PC-3 (cell line): ENCODE measurements at regions not wholly inside any gene's neighbourhood (a gene's known extent, or its start where the extent isn't known, plus 50 kb on each side); places are given as distances from the start of the nearest gene placed in this dataset.

Source experiments
- ATAC-seq: fragments of 200-7000 bp; cut with Tn5 transposase; 2 replicates; pipeline ENCODE4 v1.9.1; 2020; ENCODE audit warnings: mild to moderate bottlenecking, moderate library complexity
- BruUV-seq: library from RNA; stranded (reverse); fragments of 400-500 nt; replicated peaks from 2 replicates; lab custom pipeline; 2021; lab: Mats Ljungman, UMichigan
- CTCF ChIA-PET: fragments of 300-600 bp; sonication (Branson Sonifier 250); formaldehyde crosslinking; loops from one replicate; lab custom pipeline; 2022; ENCODE audit warnings: antibody characterized with exemption; lab: Charles Lee
- POLR2A ChIA-PET: fragments of 300-600 bp; sonication (Branson Sonifier 250); formaldehyde crosslinking; loops from one replicate; lab custom pipeline; 2022; ENCODE audit warnings: antibody characterized with exemption; ENCODE audit not compliant: unreplicated experiment; lab: Charles Lee
- DNase-seq: peaks from one replicate; pipeline ENCODE4 v3.0.0-alpha.2; 2015
- H2AFZ ChIP-seq: fragments of 300-600 bp; sonication (generic); 2 replicates; pipeline ENCODE4 v1.6.0; 2016; ENCODE audit warnings: antibody characterized with exemption, low read length
- H3F3A ChIP-seq: fragments of 300-600 bp; sonication (generic); one replicate; pipeline ENCODE4 v1.6.0; 2017; ENCODE audit warnings: antibody characterized with exemption, low read length, control low read depth, mild to moderate bottlenecking; ENCODE audit not compliant: unreplicated experiment
- H3K27ac ChIP-seq: fragments of 300-600 bp; sonication (generic); 2 replicates; pipeline ENCODE4 v1.5.1; 2016; ENCODE audit warnings: mild to moderate bottlenecking, low read length
- H3K27me3 ChIP-seq: fragments of 300-600 bp; sonication (generic); 2 replicates; pipeline ENCODE4 v1.6.1; 2016; ENCODE audit warnings: low read length, mixed read lengths
- H3K36me3 ChIP-seq: fragments of 300-600 bp; sonication (generic); 2 replicates; pipeline ENCODE4 v1.6.1; 2016; ENCODE audit warnings: low read depth, mixed run types, low read length, mixed read lengths
- H3K4me1 ChIP-seq: fragments of 300-600 bp; sonication (generic); 2 replicates; pipeline ENCODE4 v1.5.1; 2016; ENCODE audit warnings: low read length; ENCODE audit not compliant: insufficient read depth
- H3K4me2 ChIP-seq: fragments of 300-600 bp; sonication (generic); 2 replicates; pipeline ENCODE4 v1.6.0; 2016; ENCODE audit warnings: low read length
- H3K4me3 ChIP-seq: fragments of 300-600 bp; sonication (generic); 2 replicates; pipeline ENCODE4 v1.5.1; 2016; ENCODE audit warnings: mild to moderate bottlenecking, low read length, mixed read lengths
- H3K79me2 ChIP-seq: fragments of 300-600 bp; sonication (generic); 2 replicates; pipeline ENCODE4 v1.6.1; 2017; ENCODE audit warnings: low read length, mixed read lengths
- H3K9ac ChIP-seq: fragments of 300-600 bp; sonication (generic); 2 replicates; pipeline ENCODE4 v1.6.0; 2016; ENCODE audit warnings: mild to moderate bottlenecking, low read length
- H3K9me2 ChIP-seq: fragments of 300-600 bp; sonication (generic); replicated peaks from 2 replicates; pipeline ENCODE4 v1.6.1; 2016; ENCODE audit warnings: mixed run types, low read length, mixed read lengths
- H3K9me3 ChIP-seq: fragments of 300-600 bp; sonication (generic); 2 replicates; pipeline ENCODE4 v1.6.1; 2016; ENCODE audit warnings: low read length, mixed read lengths
- H4K20me1 ChIP-seq: fragments of 300-600 bp; sonication (generic); 2 replicates; pipeline ENCODE4 v1.6.1; 2016; ENCODE audit warnings: low read length, mixed read lengths
- EZH2 ChIP-seq: fragments of 300-600 bp; sonication (generic); IDR thresholded peaks from one replicate; pipeline ENCODE4 v1.6.1; 2017; ENCODE audit warnings: antibody characterized with exemption, mild to moderate bottlenecking, low read length; ENCODE audit not compliant: unreplicated experiment
- EZH2phosphoT487 ChIP-seq: fragments of 300-600 bp; sonication (generic); IDR thresholded peaks from 2 replicates; pipeline ENCODE4 v1.6.1; 2018; ENCODE audit warnings: mild to moderate bottlenecking, antibody characterized with exemption, low read length, borderline replicate concordance
- intact Hi-C: fragments of 100-400 bp; cut with micrococcal nuclease; formaldehyde crosslinking; loops from 2 replicates; pipeline ENCODE4 v1.9.0; 2023
- TF ChIP-seq, protein P1 (sequence below): fragments of 300-600 bp; sonication (generic); conservative IDR thresholded peaks from 2 replicates; pipeline ENCODE4 v1.5.1; 2017; ENCODE audit warnings: antibody characterized with exemption, low read depth, mild to moderate bottlenecking, low read length

- TF ChIP-seq EZH2phosphoT487 (no peak), EZH2 (no peak)
- TF ChIP-seq, protein P1, sequence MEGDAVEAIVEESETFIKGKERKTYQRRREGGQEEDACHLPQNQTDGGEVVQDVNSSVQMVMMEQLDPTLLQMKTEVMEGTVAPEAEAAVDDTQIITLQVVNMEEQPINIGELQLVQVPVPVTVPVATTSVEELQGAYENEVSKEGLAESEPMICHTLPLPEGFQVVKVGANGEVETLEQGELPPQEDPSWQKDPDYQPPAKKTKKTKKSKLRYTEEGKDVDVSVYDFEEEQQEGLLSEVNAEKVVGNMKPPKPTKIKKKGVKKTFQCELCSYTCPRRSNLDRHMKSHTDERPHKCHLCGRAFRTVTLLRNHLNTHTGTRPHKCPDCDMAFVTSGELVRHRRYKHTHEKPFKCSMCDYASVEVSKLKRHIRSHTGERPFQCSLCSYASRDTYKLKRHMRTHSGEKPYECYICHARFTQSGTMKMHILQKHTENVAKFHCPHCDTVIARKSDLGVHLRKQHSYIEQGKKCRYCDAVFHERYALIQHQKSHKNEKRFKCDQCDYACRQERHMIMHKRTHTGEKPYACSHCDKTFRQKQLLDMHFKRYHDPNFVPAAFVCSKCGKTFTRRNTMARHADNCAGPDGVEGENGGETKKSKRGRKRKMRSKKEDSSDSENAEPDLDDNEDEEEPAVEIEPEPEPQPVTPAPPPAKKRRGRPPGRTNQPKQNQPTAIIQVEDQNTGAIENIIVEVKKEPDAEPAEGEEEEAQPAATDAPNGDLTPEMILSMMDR: no peak
- POLR2A ChIA-PET: no interaction called here
- Histone ChIP-seq H3F3A (no peaks in the 10 kb centered on the region), H3K27me3 (peaks cover 23% of the 10 kb centered on the region), H3K4me3 (no peak overlapping the region), H3K9me3 (no peaks in the 10 kb centered on the region), H3K9me2 (no peaks in the 10 kb centered on the region), H3K4me1 (no peaks in the 10 kb centered on the region), H3K27ac (no peak overlapping the region), H3K79me2 (no peaks in the 10 kb centered on the region), H4K20me1 (no peaks in the 10 kb centered on the region), H3K4me2 (peak overlapping the region; percentile 20; the same call in 1 of the 2 replicates), H3K9ac (no peak overlapping the region), H2AFZ (no peak overlapping the region), H3K36me3 (no peaks in the 10 kb centered on the region)
- ATAC-seq: no peak
- no TSS peak for BruUV-seq
- DNase-seq: no peak
- CTCF ChIA-PET: no interaction called here
- intact Hi-C loops: no loop called here
Measured at GRCh38 chr20:24738981-24739633, 210.0 kb upstream of the CST7 start.

- Histone ChIP-seq H3K79me2 (no peaks in the 10 kb centered on the region), H3K4me1 (no peaks in the 10 kb centered on the region), H3K27ac (no peak overlapping the region), H4K20me1 (no peaks in the 10 kb centered on the region), H2AFZ (no peak overlapping the region), H3K4me3 (no peak overlapping the region), H3K9ac (no peak overlapping the region), H3K9me2 (no peaks in the 10 kb centered on the region), H3K27me3 (peaks cover 17% of the 10 kb centered on the region), H3K36me3 (no peaks in the 10 kb centered on the region), H3F3A (no peaks in the 10 kb centered on the region), H3K4me2 (peak overlapping the region; percentile 20; the same call in 1 of the 2 replicates), H3K9me3 (no peaks in the 10 kb centered on the region)
- TF ChIP-seq EZH2phosphoT487 (no peak), EZH2 (no peak)
- TF ChIP-seq, protein P1: no peak
- CTCF ChIA-PET: no interaction called here
- DNase-seq (no peak), ATAC-seq (no peak)
- no TSS peak for BruUV-seq
- intact Hi-C loops: no loop called here
- POLR2A ChIA-PET: no interaction called here
Measured at GRCh38 chr20:24739746-24740145, 209.3 kb upstream of the CST7 start.

DNA sequence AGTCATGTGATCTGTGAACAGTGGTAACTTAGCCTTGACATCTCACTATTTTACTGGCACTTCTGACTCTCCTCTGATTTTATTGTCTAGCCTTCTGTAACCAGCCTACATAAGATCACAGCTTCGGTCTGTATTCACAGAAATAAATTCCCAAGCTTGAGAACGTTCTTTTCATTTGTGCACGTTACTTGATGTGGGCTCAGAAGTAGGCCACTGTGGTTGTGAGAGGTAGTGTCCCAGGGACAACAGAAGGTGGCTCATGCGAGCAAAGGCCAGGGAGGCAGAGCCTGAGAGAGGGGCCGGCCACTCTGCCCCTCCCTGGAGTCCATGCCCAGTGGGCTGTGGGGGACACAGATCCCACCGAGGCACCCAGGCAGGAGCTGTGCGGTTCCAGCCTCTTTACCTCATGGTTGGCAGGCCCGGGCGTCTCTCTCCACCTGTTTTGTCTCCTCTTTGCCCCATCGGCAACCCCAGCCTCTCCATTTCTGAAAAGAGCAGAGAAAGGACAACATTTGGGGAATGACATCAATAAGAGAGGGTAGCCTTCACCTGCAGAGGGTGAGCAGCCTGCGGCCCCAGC, 207.5 kb upstream of the CST7 start:
- Histone ChIP-seq H4K20me1 (no peaks in the 10 kb centered on the region), H3K4me3 (no peak overlapping the region), H3K4me1 (peaks cover 10% of the 10 kb centered on the region), H3K9ac (no peak overlapping the region), H3K9me2 (no peaks in the 10 kb centered on the region), H3K27ac (no peak overlapping the region), H3F3A (no peaks in the 10 kb centered on the region), H3K27me3 (peaks cover 11% of the 10 kb centered on the region), H3K4me2 (no peak overlapping the region), H3K79me2 (no peaks in the 10 kb centered on the region), H3K9me3 (no peaks in the 10 kb centered on the region), H2AFZ (no peak overlapping the region), H3K36me3 (no peaks in the 10 kb centered on the region)
- DNase-seq (no peak), ATAC-seq (no peak)
- POLR2A ChIA-PET: no interaction called here
- BruUV-seq: no TSS peak
- CTCF ChIA-PET: no interaction called here
- TF ChIP-seq, protein P1: no peak
- no peak for TF ChIP-seq EZH2
- intact Hi-C loops: no loop called here
